GM23248 (cell line): ENCODE measurements at regions not wholly inside any gene's neighbourhood (a gene's known extent, or its start where the extent isn't known, plus 50 kb on each side); places are given as distances from the start of the nearest gene placed in this dataset.

Source experiments
- EZH2 ChIP-seq: fragments of 200-600 bp; sonication (generic); IDR thresholded peaks from 2 replicates; pipeline ENCODE4 v1.6.1; 2018; ENCODE audit warnings: antibody characterized with exemption, mild to moderate bottlenecking; ENCODE audit not compliant: insufficient read depth, poor library complexity, severe bottlenecking
- EZH2phosphoT487 ChIP-seq: fragments of 200-600 bp; sonication (generic); IDR thresholded peaks from 2 replicates; pipeline ENCODE4 v1.6.1; 2018; ENCODE audit warnings: antibody characterized with exemption, moderate library complexity, mild to moderate bottlenecking, low read depth; ENCODE audit not compliant: insufficient read depth

- TF ChIP-seq EZH2phosphoT487, result no peak
- no peak for TF ChIP-seq EZH2
Observed at GRCh38 chr2:187093771-187094412, 244.9 kb upstream of the ZSWIM2 start.
